DOHH2 (cell line): ENCODE measurements at regions not wholly inside any gene's neighbourhood (a gene's known extent, or its start where the extent isn't known, plus 50 kb on each side); places are given as distances from the start of the nearest gene placed in this dataset.
"Not testable (repeated sequence)": the region's sequence is repeated elsewhere in the genome, so short reads cannot be mapped to it uniquely, and the experiment has no call there.

Experiments used
- EZH2phosphoT487 ChIP-seq: fragments of 200-600 bp; sonication (generic); IDR thresholded peaks from 2 replicates; pipeline ENCODE4 v1.6.1; 2017; ENCODE audit warnings: borderline replicate concordance, mild to moderate bottlenecking, antibody characterized with exemption, low read length, moderate library complexity, mixed read lengths
- TF ChIP-seq, protein P1 (sequence below): fragments of 200-600 bp; sonication (generic); IDR thresholded peaks from one replicate; pipeline ENCODE4 v1.5.1; 2014; ENCODE audit warnings: antibody characterized with exemption, mild to moderate bottlenecking, low read depth, low read length; ENCODE audit not compliant: poor library complexity, severe bottlenecking

DNA sequence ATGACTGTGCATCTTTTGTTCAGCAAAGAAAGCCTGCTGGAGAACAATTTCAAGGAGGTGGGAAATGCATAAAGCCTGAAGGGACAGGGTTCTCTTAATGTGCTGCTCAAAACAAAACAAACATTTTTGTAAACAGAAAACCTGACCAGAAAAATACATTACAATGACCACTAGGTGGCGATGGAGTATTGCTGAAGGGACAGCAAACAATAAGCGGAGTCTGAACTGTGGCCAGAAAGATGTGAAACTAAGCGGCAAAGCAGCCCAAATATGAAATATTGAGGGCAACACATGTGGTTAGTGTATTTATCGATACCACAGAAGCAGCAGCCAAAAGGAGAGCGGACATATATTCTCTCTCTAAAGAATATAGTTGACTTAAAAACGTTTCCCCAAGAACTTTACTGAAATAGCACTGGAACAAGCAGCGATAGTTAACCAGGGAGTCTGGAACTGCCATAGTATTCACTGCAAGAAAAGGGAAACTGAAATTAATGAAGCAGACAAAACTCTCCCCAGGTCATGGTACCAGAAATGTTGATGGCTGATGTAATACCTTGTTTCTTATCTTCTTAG is 1814.2 kb upstream of the DEFB115 start:
- TF ChIP-seq, protein P1, sequence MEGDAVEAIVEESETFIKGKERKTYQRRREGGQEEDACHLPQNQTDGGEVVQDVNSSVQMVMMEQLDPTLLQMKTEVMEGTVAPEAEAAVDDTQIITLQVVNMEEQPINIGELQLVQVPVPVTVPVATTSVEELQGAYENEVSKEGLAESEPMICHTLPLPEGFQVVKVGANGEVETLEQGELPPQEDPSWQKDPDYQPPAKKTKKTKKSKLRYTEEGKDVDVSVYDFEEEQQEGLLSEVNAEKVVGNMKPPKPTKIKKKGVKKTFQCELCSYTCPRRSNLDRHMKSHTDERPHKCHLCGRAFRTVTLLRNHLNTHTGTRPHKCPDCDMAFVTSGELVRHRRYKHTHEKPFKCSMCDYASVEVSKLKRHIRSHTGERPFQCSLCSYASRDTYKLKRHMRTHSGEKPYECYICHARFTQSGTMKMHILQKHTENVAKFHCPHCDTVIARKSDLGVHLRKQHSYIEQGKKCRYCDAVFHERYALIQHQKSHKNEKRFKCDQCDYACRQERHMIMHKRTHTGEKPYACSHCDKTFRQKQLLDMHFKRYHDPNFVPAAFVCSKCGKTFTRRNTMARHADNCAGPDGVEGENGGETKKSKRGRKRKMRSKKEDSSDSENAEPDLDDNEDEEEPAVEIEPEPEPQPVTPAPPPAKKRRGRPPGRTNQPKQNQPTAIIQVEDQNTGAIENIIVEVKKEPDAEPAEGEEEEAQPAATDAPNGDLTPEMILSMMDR = peak; percentile 74
- not testable (repeated sequence) for TF ChIP-seq EZH2phosphoT487
